Lower lobe of right lung (tissue), 2 donors: ENCODE measurements at regions not wholly inside any gene's neighbourhood (a gene's known extent, or its start where the extent isn't known, plus 50 kb on each side); places are given as distances from the start of the nearest gene placed in this dataset.

Experiments used
- ATAC-seq, 2 donors: fragments of 200-7000 bp; cut with Tn5 transposase; one replicate each; pipeline ENCODE4 v1.9.1; 2020 to 2022; ENCODE audit warnings: mild to moderate bottlenecking in 2 of 2, moderate library complexity in 2 of 2
- DNase-seq: peaks from one replicate; pipeline ENCODE4 v3.0.0-alpha.2; 2020
- H3K27ac ChIP-seq: fragments of 200-600 bp; one replicate; pipeline ENCODE4 v1.8.0; 2022
- H3K27me3 ChIP-seq: fragments of 200-600 bp; one replicate; pipeline ENCODE4 v1.8.0; 2022; ENCODE audit warnings: low read depth
- H3K36me3 ChIP-seq: fragments of 200-600 bp; one replicate; pipeline ENCODE4 v1.8.0; 2022; ENCODE audit warnings: mild to moderate bottlenecking
- H3K4me1 ChIP-seq: fragments of 200-600 bp; one replicate; pipeline ENCODE4 v1.8.0; 2022
- H3K4me3 ChIP-seq: fragments of 200-600 bp; one replicate; pipeline ENCODE4 v1.8.0; 2022; ENCODE audit warnings: mild to moderate bottlenecking
- H3K9me3 ChIP-seq: fragments of 200-600 bp; one replicate; pipeline ENCODE4 v1.8.0; 2022
- CTCF ChIP-seq: fragments of 200-600 bp; IDR thresholded peaks from one replicate; pipeline ENCODE4 v1.8.0; 2022; ENCODE audit warnings: antibody characterized with exemption, mild to moderate bottlenecking
- intact Hi-C: fragments of 100-400 bp; cut with DNase I; formaldehyde crosslinking; loops from one replicate; pipeline ENCODE4 v1.11.0; 2022
- donor health status: DM: no; HTN: yes; CAD: no; lungs with severe emphysema.

GRCh38 chr2:239651859-239652258, 251.0 kb upstream of the HDAC4 start:
- ATAC-seq (no peak), DNase-seq (no peak)
- H3K27ac ChIP-seq = no peak overlapping the region
- TF ChIP-seq CTCF = no peak
- peaks cover 7% of the 10 kb centered on the region for H3K27me3 ChIP-seq
- no peaks in the 10 kb centered on the region for H3K4me1 ChIP-seq
- H3K9me3 ChIP-seq = no peaks in the 10 kb centered on the region
- no peaks in the 10 kb centered on the region for H3K36me3 ChIP-seq
- no peak overlapping the region for H3K4me3 ChIP-seq
- intact Hi-C loops = no loop called here

- Histone ChIP-seq H3K27me3 (peaks cover 7% of the 10 kb centered on the region), H3K4me1 (no peaks in the 10 kb centered on the region), H3K9me3 (no peaks in the 10 kb centered on the region), H3K36me3 (no peaks in the 10 kb centered on the region), H3K27ac (no peak overlapping the region), H3K4me3 (no peak overlapping the region)
- ATAC-seq (no peak), DNase-seq (no peak)
- no peak for TF ChIP-seq CTCF
- intact Hi-C loops = no loop called here
These were observed 249.9 kb upstream of the HDAC4 start for GRCh38 chr2:239650674-239651073.

- H3K4me1 ChIP-seq = no peaks in the 10 kb centered on the region
- no peaks in the 10 kb centered on the region for H3K36me3 ChIP-seq
- H3K4me3 ChIP-seq = no peak overlapping the region
- no peak for TF ChIP-seq CTCF
- H3K9me3 ChIP-seq = no peaks in the 10 kb centered on the region
- no peak for DNase-seq
- ATAC-seq = no peak
- no peak overlapping the region for H3K27ac ChIP-seq
- peaks cover 7% of the 10 kb centered on the region for H3K27me3 ChIP-seq
- intact Hi-C loops = no loop called here
These were observed 248.5 kb upstream of the HDAC4 start for GRCh38 chr2:239649309-239649708.

GRCh38 chr2:239648607-239649006, 247.8 kb upstream of the HDAC4 start:
- Histone ChIP-seq H3K27ac (no peak overlapping the region), H3K4me1 (no peaks in the 10 kb centered on the region), H3K27me3 (peaks cover 7% of the 10 kb centered on the region), H3K36me3 (no peaks in the 10 kb centered on the region), H3K9me3 (no peaks in the 10 kb centered on the region), H3K4me3 (no peak overlapping the region)
- DNase-seq (no peak), ATAC-seq (no peak)
- intact Hi-C loops = no loop called here
- TF ChIP-seq CTCF = no peak

DNA sequence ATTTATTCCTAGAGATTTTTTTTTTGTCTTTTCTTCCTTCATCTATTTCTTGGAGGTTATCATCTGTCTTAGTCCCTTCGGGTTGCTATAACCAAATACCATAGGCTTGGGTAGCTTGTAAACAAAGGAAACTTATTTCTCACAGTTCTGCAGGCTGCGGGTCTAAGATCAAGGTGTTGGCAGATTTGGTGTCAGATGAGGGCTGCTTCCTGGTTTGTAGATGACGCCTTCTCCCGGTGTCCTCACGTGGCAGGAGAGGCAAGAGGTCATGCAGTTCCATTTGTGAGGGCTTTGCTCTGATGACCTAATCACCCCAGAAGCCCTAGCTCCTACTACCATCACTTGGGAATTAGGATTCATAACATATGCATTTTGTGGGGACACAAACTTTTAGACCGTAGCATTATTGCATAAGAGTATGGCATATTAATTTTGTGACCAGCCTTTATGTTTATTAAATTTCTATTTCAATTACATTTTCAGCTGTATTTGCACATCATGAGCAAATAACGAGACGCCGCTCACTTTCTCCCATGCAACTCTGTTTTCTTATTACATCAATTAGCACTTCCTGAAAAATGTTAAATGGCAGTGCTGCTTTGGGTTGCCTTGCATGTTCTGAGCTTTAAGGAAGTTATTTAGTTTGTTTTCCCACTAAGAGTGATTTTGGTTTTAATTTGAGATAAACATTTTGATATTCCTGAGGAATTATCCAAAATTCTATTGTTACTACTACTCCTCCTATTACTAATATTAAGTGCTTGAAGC, 246.4 kb upstream of the HDAC4 start:
- H3K4me3 ChIP-seq = no peak overlapping the region
- no peaks in the 10 kb centered on the region for H3K9me3 ChIP-seq
- H3K27ac ChIP-seq = no peak overlapping the region
- H3K4me1 ChIP-seq = no peaks in the 10 kb centered on the region
- ATAC-seq = no peak
- intact Hi-C loops = no loop called here
- TF ChIP-seq CTCF = no peak
- no peak for DNase-seq
- no peaks in the 10 kb centered on the region for H3K36me3 ChIP-seq
- H3K27me3 ChIP-seq = peaks cover 7% of the 10 kb centered on the region
